KOPT-K1 (cell line): ENCODE measurements at regions not wholly inside any gene's neighbourhood (a gene's known extent, or its start where the extent isn't known, plus 50 kb on each side); places are given as distances from the start of the nearest gene placed in this dataset.

Source experiments
- H3K27ac ChIP-seq: fragments of 200-600 bp; sonication (generic); 2 replicates; pipeline ENCODE4 v1.5.1; 2016; ENCODE audit warnings: antibody characterized with exemption, mild to moderate bottlenecking, low read depth, low read length; ENCODE audit not compliant: poor library complexity, severe bottlenecking
- H3K36me3 ChIP-seq: fragments of 200-600 bp; sonication (generic); 2 replicates; pipeline ENCODE4 v1.5.1; 2017; ENCODE audit warnings: antibody characterized with exemption, mild to moderate bottlenecking, low read length, moderate library complexity; ENCODE audit not compliant: insufficient read depth
- H3K9me3 ChIP-seq: fragments of 200-600 bp; sonication (generic); 2 replicates; pipeline ENCODE4 v1.5.1; 2017; ENCODE audit warnings: antibody characterized with exemption, low read length, mild to moderate bottlenecking; ENCODE audit not compliant: insufficient read depth, poor library complexity, severe bottlenecking

GRCh38 chr5:125404056-125404455, 657.6 kb upstream of the ZNF608 start:
- Histone ChIP-seq H3K9me3 (no peaks in the 10 kb centered on the region), H3K27ac (no peak overlapping the region)

DNA sequence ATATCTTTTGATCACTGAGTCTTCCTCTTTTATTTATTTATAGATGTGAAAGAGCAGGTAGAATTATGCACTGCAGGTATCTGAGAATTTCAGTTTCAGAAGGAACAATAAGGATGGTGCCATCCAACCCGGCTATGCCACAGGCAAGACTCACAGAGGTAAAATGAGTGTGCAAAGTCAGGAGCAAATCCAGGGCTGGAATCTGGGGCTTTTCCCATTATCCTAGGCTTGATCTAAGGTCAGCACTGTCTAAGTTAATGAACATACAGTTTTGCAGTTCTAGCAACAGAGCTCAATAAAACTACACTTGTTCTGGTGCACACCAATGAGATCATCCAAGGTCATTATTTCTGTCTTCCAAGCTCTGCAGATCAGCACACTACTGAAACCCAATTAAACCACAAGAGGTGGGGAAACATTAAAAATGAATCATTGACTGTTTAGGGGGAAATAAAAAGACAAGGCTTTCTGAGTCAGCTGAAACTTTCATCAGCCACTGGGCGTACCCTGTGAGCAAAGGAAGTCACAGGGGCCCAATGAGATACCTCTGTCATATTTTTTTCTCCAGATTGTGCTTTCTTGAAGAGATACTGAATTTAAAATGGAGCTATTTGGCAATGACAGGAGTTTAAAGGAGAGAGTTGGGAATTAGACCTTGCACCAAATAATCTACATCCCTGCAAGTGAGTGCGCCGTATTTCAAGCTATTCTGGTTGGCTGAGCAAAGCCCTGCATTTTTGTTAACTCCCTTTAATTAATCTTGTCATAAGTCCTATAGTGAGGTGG, 662.2 kb upstream of the ZNF608 start:
- no peaks in the 10 kb centered on the region for H3K36me3 ChIP-seq
- no peak overlapping the region for H3K27ac ChIP-seq
- no peaks in the 10 kb centered on the region for H3K9me3 ChIP-seq

More at GRCh38 chr5:125404056-125404455, 657.6 kb upstream of the ZNF608 start:
- no peaks in the 10 kb centered on the region for H3K36me3 ChIP-seq

- no peaks in the 10 kb centered on the region for H3K36me3 ChIP-seq
- H3K27ac ChIP-seq = no peak overlapping the region
- H3K9me3 ChIP-seq = no peaks in the 10 kb centered on the region
These were observed 662.9 kb upstream of the ZNF608 start for GRCh38 chr5:125409234-125409860.

DNA sequence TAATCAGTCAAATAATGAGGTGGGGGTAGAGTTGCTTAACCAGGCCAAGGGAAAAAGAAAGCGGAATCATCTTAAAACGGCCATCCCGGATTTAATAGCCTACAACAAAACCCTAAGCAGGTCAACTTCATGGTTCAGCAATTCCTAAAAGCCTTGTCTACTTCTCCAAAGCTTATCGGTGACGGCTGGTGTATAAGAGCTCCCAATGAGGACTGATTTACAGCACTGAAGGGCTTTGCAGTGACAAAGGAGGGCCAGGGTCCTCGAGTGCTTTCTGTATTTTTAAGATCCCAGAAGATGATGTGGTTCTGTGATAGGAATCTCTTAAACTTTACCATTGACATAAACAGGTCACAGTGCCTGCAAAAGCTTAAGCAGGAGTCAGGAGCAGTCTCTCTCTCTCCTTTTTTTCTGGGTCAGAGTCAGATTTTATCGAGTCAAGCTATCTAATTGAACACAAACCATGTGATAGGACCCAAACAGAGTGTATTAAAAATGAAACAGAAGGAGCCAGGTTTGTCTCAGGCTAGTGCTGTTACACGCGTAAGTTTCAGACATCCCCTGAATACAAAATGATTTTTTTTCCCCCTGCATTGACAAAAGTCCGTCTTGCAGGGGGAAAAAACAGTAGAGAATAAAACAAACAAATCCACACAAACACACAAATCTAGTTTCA, 663.6 kb upstream of the ZNF608 start:
- H3K9me3 ChIP-seq = no peaks in the 10 kb centered on the region
- H3K36me3 ChIP-seq = no peaks in the 10 kb centered on the region
- no peak overlapping the region for H3K27ac ChIP-seq

GRCh38 chr5:125410537-125411070, 664.2 kb upstream of the ZNF608 start:
- H3K9me3 ChIP-seq = no peaks in the 10 kb centered on the region
- no peak overlapping the region for H3K27ac ChIP-seq
- H3K36me3 ChIP-seq = no peaks in the 10 kb centered on the region

DNA sequence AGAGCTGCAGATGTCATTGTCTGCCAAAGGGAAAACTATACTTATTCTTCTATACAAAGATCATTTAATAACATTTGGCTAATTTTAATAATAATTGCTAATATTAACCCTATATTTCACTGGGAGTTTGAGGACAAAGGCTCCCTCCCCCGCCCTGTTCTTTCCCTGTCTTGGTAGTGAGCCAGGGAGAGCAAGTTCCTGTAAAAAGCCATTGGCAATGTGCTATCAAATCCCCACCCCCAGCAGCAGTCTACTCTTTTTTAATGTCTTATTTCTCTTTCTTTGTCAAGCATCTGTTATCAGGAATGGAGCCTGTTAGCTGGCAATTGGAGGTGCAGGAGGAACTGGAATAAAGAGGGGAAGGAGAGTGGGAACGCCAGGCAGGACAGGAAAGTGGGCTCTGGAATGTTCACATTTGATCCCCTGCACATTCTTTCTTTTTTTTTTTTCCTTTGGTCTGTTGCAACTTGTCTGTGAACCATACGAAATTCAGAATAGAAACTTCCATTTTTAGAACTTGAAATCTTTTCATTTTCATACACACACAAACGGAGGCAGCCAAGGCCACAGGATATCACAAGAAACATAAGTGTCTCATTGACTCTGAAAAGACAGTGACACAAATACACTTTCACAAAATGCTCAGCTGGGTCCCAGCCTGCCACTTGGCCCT, 664.8 kb upstream of the ZNF608 start:
- no peaks in the 10 kb centered on the region for H3K36me3 ChIP-seq
- no peaks in the 10 kb centered on the region for H3K9me3 ChIP-seq
- H3K27ac ChIP-seq = no peak overlapping the region

DNA sequence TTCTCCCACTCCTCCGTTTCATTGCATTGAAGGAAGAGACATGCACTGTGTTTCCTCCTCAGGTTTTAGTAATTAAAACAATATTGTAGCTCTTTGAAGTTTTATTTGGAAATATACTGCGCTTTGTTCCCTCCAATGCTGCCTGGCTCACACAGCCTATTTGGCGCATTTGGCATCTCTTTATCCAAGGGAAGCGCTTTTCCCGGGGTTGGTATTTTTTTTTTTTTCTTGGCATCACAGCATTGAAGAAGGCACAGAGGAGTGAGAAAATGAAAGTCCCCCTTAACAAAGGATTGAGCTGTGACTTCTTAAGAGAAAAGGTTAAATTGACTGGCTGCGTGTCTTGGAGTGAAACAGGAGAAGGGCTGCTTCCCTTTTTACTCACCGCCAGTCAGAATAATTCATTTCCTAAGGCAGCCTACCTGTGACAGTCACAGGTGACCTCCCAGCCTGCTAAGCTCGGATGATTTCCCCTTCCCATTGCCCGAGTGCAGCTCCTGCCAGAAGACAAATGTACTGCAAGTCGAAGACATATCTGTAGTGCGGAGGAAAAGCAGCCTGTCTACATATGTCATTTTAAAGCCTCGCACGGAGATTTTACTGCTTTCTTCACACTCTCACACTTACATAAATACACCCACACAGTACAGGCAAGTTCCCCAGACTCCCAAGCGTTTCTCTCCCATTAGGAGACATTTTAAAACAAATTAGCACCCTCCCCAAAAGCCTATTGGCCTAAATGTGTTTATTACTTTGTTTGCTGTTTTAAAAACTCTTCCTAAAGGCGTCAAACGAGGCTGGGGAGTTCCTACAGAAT, 665.5 kb upstream of the ZNF608 start:
- Histone ChIP-seq H3K36me3 (no peaks in the 10 kb centered on the region), H3K27ac (no peak overlapping the region), H3K9me3 (no peaks in the 10 kb centered on the region)

DNA sequence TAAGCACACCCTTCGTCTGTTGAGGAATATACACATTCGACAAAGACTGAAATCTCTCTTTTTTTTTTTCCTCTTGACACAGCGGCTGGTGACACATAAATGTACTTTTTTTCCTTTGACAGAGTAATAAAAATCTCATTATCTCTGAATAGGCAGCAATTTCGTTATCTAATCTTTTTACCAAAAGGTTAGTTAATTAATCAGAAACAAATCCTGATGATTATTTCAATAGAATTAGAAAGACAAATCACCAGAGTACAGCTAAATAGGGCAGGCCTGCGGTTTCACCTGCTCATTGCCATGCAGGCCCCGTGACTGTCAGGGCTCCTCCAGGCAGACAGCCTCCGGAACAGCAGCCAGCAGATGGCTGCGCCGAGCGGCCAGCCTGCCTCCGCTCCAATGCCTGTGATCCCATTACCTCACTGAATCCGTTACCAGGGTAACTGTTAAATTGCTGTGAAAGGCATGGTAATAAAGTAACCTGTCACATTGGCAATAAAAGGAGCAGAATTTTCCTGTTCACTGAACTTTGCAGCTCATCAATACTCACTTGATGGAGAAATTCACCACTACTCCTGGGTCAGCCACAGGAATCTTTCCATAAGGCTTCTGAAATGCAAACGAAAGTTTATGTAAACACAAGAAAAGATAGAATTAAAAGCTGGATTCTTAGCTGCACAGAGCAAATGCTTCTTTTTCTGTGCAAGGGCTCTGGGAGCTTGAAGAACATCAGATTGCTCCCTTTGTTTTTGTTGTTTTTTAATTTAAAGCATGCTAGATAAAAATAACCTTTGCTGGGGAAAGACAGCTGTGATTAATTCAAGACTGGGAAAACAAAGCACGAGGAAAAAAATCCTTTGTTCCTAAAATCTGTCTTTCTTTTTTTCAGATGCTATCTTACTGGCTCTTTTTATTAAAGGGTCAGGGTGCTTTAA, 666.4 kb upstream of the ZNF608 start:
- H3K9me3 ChIP-seq = no peaks in the 10 kb centered on the region
- no peaks in the 10 kb centered on the region for H3K36me3 ChIP-seq
- no peak overlapping the region for H3K27ac ChIP-seq

- no peak overlapping the region for H3K27ac ChIP-seq
- no peaks in the 10 kb centered on the region for H3K9me3 ChIP-seq
- no peaks in the 10 kb centered on the region for H3K36me3 ChIP-seq
These were observed 667.2 kb upstream of the ZNF608 start for GRCh38 chr5:125413496-125414274.

DNA sequence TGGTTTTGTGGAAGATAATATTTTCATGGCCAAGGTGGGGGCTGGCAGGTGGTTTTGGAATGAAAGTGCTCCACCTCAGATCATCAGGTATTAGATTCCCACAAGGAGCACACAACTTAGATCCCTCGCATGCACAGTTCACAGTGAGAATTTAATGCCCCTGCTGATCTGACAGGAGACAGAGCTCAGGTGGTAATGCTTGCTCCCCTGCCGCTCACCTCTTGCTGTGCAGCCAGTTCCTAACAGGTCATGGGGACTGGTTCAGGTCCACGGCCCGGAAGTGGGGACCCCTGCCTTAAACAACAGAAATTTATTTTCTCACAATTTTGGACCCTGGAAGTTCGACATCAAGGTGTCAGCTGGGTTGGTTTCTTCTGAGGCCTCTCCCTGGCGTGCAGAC, 668.7 kb upstream of the ZNF608 start:
- H3K9me3 ChIP-seq = no peaks in the 10 kb centered on the region
- no peaks in the 10 kb centered on the region for H3K36me3 ChIP-seq
- no peak overlapping the region for H3K27ac ChIP-seq

DNA sequence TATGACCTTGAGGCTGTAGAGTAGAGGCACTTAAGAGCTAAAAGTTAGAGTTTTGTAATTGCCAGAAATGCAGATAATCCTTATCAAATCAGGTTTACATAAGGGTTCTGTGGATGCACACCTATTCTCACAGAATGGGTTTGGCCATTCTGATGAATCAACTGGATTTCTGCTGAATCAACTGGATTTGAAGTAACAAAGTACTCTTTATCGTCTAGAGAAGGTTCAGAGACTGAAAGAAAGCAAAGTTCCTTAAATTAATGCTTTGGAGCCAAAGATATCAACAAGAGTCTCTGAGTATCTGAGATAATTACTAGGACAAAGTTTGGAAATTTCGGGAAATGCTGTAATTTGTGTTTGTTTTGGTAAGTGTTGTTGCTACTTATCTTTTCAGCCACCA, 669.6 kb upstream of the ZNF608 start:
- Histone ChIP-seq H3K36me3 (no peaks in the 10 kb centered on the region), H3K27ac (no peak overlapping the region), H3K9me3 (no peaks in the 10 kb centered on the region)

DNA sequence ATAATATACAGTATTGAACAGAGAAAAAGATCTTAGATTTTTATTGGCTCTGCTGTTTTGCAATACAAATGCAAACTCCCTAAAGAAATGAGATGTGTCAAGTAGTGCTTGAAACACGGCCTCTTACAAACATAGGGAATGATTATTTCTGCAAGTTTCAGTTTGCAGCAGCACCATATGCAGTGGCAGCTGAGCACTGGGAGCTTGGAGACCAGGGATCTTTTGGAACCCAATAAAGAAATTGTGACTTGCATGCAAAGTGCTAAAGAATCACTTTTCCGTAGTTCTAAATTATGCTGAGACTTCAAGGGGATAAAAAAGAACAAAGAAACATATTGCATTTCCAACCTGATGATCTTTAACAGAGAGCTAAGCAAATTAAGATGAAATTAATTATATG, 674.6 kb upstream of the ZNF608 start:
- no peak overlapping the region for H3K27ac ChIP-seq
- H3K9me3 ChIP-seq = no peaks in the 10 kb centered on the region
- H3K36me3 ChIP-seq = no peaks in the 10 kb centered on the region

DNA sequence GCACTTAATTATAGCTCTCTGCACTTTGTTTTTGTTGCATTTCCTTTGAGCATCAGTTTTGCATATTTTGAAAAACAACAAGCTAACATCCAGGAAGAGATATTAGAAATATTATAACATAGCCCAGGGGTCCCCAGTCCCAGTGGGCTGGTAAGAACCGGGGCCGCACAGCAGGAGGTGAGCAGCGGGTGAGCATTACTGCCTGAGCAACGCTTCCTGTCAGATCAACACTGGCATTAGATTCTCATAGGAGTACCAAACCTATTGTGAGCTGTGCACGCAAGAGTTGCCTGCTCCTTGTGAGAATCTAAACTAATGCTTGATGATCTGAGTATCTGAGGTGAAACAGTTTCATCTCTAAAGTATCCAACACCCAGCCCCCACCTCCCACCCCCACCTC, 675.9 kb upstream of the ZNF608 start:
- no peaks in the 10 kb centered on the region for H3K9me3 ChIP-seq
- no peaks in the 10 kb centered on the region for H3K36me3 ChIP-seq
- H3K27ac ChIP-seq = no peak overlapping the region
